HUES48 (cell line): ENCODE measurements at regions not wholly inside any gene's neighbourhood (a gene's known extent, or its start where the extent isn't known, plus 50 kb on each side); places are given as distances from the start of the nearest gene placed in this dataset.
"Not testable (repeated sequence)": the region's sequence is repeated elsewhere in the genome, so short reads cannot be mapped to it uniquely, and the experiment has no call there.

Experiments used
- H3K27ac ChIP-seq: one replicate; pipeline ENCODE4 v1.7.0; 2013; ENCODE audit warnings: low read depth, low read length, inconsistent platforms
- H3K27me3 ChIP-seq: 2 replicates; pipeline ENCODE4 v1.6.1; 2013; ENCODE audit warnings: mild to moderate bottlenecking, low read length; ENCODE audit not compliant: control insufficient read depth, insufficient read depth
- H3K36me3 ChIP-seq: 2 replicates; pipeline ENCODE4 v1.6.1; 2013; ENCODE audit warnings: low read length; ENCODE audit not compliant: control insufficient read depth, insufficient read depth
- H3K4me1 ChIP-seq: 2 replicates; pipeline ENCODE4 v1.6.1; 2013; ENCODE audit warnings: mild to moderate bottlenecking, low read length; ENCODE audit not compliant: control insufficient read depth, insufficient read depth
- H3K4me3 ChIP-seq: 2 replicates; pipeline ENCODE4 v1.5.1; 2013; ENCODE audit warnings: mild to moderate bottlenecking, low read depth, low read length
- H3K9ac ChIP-seq: 2 replicates; pipeline ENCODE4 v1.6.1; 2013; ENCODE audit warnings: mild to moderate bottlenecking, low read depth, low read length, moderate library complexity
- H3K9me3 ChIP-seq: 2 replicates; pipeline ENCODE4 v1.6.1; 2013; ENCODE audit warnings: low read length; ENCODE audit not compliant: control insufficient read depth, insufficient read depth

GRCh38 chr20:29323631-29324515, 1933.6 kb upstream of the DEFB115 start:
- not testable (repeated sequence) for H3K27ac ChIP-seq, H3K4me3 ChIP-seq, H3K27me3 ChIP-seq, H3K36me3 ChIP-seq, H3K9ac ChIP-seq, H3K4me1 ChIP-seq
- H3K9me3 ChIP-seq, result peaks cover 80% of the 10 kb centered on the region

GRCh38 chr20:29324516-29325303, 1932.8 kb upstream of the DEFB115 start:
- H3K27me3 ChIP-seq, H3K4me3 ChIP-seq, H3K36me3 ChIP-seq, H3K9ac ChIP-seq, H3K4me1 ChIP-seq, H3K27ac ChIP-seq: not testable (repeated sequence)
- peaks cover 82% of the 10 kb centered on the region for H3K9me3 ChIP-seq

- peaks cover 83% of the 10 kb centered on the region for H3K9me3 ChIP-seq
- no peaks in the 10 kb centered on the region for H3K4me1 ChIP-seq
- no peaks in the 10 kb centered on the region for H3K36me3 ChIP-seq
Measured at GRCh38 chr20:29325304-29325640, 1932.2 kb upstream of the DEFB115 start.

GRCh38 chr20:29325781-29326180, 1931.7 kb upstream of the DEFB115 start:
- H3K36me3 ChIP-seq, H3K27me3 ChIP-seq, H3K4me1 ChIP-seq, H3K27ac ChIP-seq, H3K4me3 ChIP-seq, H3K9ac ChIP-seq: not testable (repeated sequence)
- peaks cover 83% of the 10 kb centered on the region for H3K9me3 ChIP-seq

More at GRCh38 chr20:29325304-29325640, 1932.2 kb upstream of the DEFB115 start:
- Histone ChIP-seq H3K9ac (no peak overlapping the region), H3K4me3 (no peak overlapping the region), H3K27me3 (no peaks in the 10 kb centered on the region), H3K27ac (no peak overlapping the region)

GRCh38 chr20:29326376-29327070, 1930.9 kb upstream of the DEFB115 start:
- Histone ChIP-seq H3K27me3 (no peaks in the 10 kb centered on the region), H3K4me3 (0 out of 2 replicates have a peak overlapping the region, but pooled peaks have one; percentile 9), H3K27ac (no peak overlapping the region), H3K4me1 (no peaks in the 10 kb centered on the region), H3K9me3 (peaks cover 87% of the 10 kb centered on the region), H3K9ac (no peak overlapping the region), H3K36me3 (no peaks in the 10 kb centered on the region)

GRCh38 chr20:29327600-29328420, 1929.7 kb upstream of the DEFB115 start:
- H3K9me3 ChIP-seq, result peaks cover 82% of the 10 kb centered on the region
- H3K27ac ChIP-seq, H3K9ac ChIP-seq, H3K4me3 ChIP-seq, H3K4me1 ChIP-seq, H3K27me3 ChIP-seq, H3K36me3 ChIP-seq: not testable (repeated sequence)

- H3K36me3 ChIP-seq, H3K4me1 ChIP-seq, H3K27ac ChIP-seq, H3K27me3 ChIP-seq, H3K9ac ChIP-seq: not testable (repeated sequence)
- H3K4me3 ChIP-seq, result peak overlapping the region; percentile 26; the same call in 1 of the 2 replicates
- peaks cover 84% of the 10 kb centered on the region for H3K9me3 ChIP-seq
Measured at GRCh38 chr20:29330429-29331115, 1926.9 kb upstream of the DEFB115 start.

- Histone ChIP-seq H3K27ac (no peak overlapping the region), H3K4me1 (no peaks in the 10 kb centered on the region), H3K36me3 (no peaks in the 10 kb centered on the region), H3K9me3 (peaks cover 60% of the 10 kb centered on the region), H3K4me3 (no peak overlapping the region), H3K27me3 (no peaks in the 10 kb centered on the region), H3K9ac (no peak overlapping the region)
Measured at GRCh38 chr20:29349836-29350235, 1907.6 kb upstream of the DEFB115 start.

GRCh38 chr20:29375937-29376336, 1881.5 kb upstream of the DEFB115 start:
- H3K4me1 ChIP-seq, H3K9ac ChIP-seq, H3K4me3 ChIP-seq, H3K27me3 ChIP-seq, H3K27ac ChIP-seq, H3K36me3 ChIP-seq: not testable (repeated sequence)
- peaks cover 77% of the 10 kb centered on the region for H3K9me3 ChIP-seq

- H3K9me3 ChIP-seq, result peaks cover 80% of the 10 kb centered on the region
- H3K4me3 ChIP-seq, H3K27ac ChIP-seq, H3K36me3 ChIP-seq, H3K27me3 ChIP-seq, H3K4me1 ChIP-seq, H3K9ac ChIP-seq: not testable (repeated sequence)
Measured at GRCh38 chr20:29392853-29393252, 1864.6 kb upstream of the DEFB115 start.
